B cell (primary cell): ENCODE measurements at regions not wholly inside any gene's neighbourhood (a gene's known extent, or its start where the extent isn't known, plus 50 kb on each side); places are given as distances from the start of the nearest gene placed in this dataset.

ENCODE experiments used
- EZH2 ChIP-seq: IDR thresholded peaks from 2 replicates; pipeline ENCODE4 v1.6.1; 2012; ENCODE audit warnings: borderline replicate concordance, low read depth, mild to moderate bottlenecking, moderate library complexity, low read length; ENCODE audit not compliant: insufficient read depth, poor library complexity, severe bottlenecking
- TF ChIP-seq, protein P1 (sequence below): fragments of 200-600 bp; IDR thresholded peaks from one replicate; pipeline ENCODE4 v1.8.0; 2022; ENCODE audit warnings: antibody characterized with exemption, mild to moderate bottlenecking

DNA sequence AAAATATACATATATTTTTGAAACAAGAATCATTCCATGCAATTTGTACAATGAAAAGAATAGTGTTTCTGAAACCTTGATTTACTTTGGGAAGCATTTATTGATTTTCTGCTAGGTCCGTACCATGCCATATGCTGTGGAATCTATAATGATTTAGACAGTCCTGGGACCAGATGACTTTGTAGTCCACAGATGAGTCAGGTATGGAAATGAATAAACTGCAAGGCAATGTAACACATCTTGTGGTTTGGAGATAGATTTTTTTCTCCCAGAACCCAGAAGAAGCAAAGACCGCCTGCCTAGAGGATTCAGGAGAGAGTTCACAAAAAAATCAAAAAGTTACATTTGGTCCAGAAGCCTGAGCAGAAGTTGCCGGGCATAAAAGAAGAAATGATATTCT, 190.4 kb downstream of the GPR37 start:
- TF ChIP-seq, protein P1, sequence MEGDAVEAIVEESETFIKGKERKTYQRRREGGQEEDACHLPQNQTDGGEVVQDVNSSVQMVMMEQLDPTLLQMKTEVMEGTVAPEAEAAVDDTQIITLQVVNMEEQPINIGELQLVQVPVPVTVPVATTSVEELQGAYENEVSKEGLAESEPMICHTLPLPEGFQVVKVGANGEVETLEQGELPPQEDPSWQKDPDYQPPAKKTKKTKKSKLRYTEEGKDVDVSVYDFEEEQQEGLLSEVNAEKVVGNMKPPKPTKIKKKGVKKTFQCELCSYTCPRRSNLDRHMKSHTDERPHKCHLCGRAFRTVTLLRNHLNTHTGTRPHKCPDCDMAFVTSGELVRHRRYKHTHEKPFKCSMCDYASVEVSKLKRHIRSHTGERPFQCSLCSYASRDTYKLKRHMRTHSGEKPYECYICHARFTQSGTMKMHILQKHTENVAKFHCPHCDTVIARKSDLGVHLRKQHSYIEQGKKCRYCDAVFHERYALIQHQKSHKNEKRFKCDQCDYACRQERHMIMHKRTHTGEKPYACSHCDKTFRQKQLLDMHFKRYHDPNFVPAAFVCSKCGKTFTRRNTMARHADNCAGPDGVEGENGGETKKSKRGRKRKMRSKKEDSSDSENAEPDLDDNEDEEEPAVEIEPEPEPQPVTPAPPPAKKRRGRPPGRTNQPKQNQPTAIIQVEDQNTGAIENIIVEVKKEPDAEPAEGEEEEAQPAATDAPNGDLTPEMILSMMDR = no peak
- TF ChIP-seq EZH2 = no peak
